HG02678 (cell line): ENCODE measurements at regions not wholly inside any gene's neighbourhood (a gene's known extent, or its start where the extent isn't known, plus 50 kb on each side); places are given as distances from the start of the nearest gene placed in this dataset.
"Not testable (repeated sequence)": the region's sequence is repeated elsewhere in the genome, so short reads cannot be mapped to it uniquely, and the experiment has no call there.

ENCODE experiments used
- ATAC-seq: cut with Tn5 transposase; IDR thresholded peaks from one replicate; pipeline ENCODE4 v1.9.1; 2021; ENCODE audit warnings: mild to moderate bottlenecking, moderate library complexity; ENCODE audit not compliant: unreplicated experiment

- ATAC-seq, result no peak
These were observed 106.7 kb upstream of the AHI1 start for GRCh38 chr6:135604035-135604860.

- no peak for ATAC-seq
These were observed 107.8 kb upstream of the AHI1 start for GRCh38 chr6:135605278-135605790.

GRCh38 chr6:135606392-135606791, 108.9 kb upstream of the AHI1 start:
- no peak for ATAC-seq

- ATAC-seq, result no peak
These were observed 110.5 kb upstream of the AHI1 start for GRCh38 chr6:135608031-135608430.

- ATAC-seq, result not testable (repeated sequence)
These were observed 112.7 kb upstream of the AHI1 start for GRCh38 chr6:135610192-135610591.

GRCh38 chr6:135616655-135617054, 119.1 kb upstream of the AHI1 start:
- no peak for ATAC-seq

- no peak for ATAC-seq
These were observed 119.7 kb upstream of the AHI1 start for GRCh38 chr6:135617222-135617621.

GRCh38 chr6:135622081-135622480, 124.5 kb upstream of the AHI1 start:
- no peak for ATAC-seq

- no peak for ATAC-seq
These were observed 126.4 kb upstream of the AHI1 start for GRCh38 chr6:135623979-135624378.

- no peak for ATAC-seq
These were observed 127.1 kb upstream of the AHI1 start for GRCh38 chr6:135624402-135625295.

- ATAC-seq, result not testable (repeated sequence)
These were observed 128.5 kb upstream of the AHI1 start for GRCh38 chr6:135626001-135626400.

- peak; percentile 86 for ATAC-seq
These were observed 129.7 kb upstream of the AHI1 start for GRCh38 chr6:135627092-135627715.

GRCh38 chr6:135630789-135631376, 133.3 kb upstream of the AHI1 start:
- no peak for ATAC-seq

GRCh38 chr6:135631821-135632220, 134.3 kb upstream of the AHI1 start:
- no peak for ATAC-seq

GRCh38 chr6:135633573-135633972, 136.0 kb upstream of the AHI1 start:
- ATAC-seq, result no peak

GRCh38 chr6:135637701-135638100, 140.2 kb upstream of the AHI1 start:
- ATAC-seq, result no peak

GRCh38 chr6:135638108-135638507, 140.6 kb upstream of the AHI1 start:
- no peak for ATAC-seq

GRCh38 chr6:135640048-135640447, 142.5 kb upstream of the AHI1 start:
- no peak for ATAC-seq

GRCh38 chr6:135640449-135641111, 143.0 kb upstream of the AHI1 start:
- ATAC-seq, result peak; percentile 58

GRCh38 chr6:135642912-135643311, 145.4 kb upstream of the AHI1 start:
- no peak for ATAC-seq
